Neural progenitor cell (in vitro differentiated cells): ENCODE measurements at regions not wholly inside any gene's neighbourhood (a gene's known extent, or its start where the extent isn't known, plus 50 kb on each side); places are given as distances from the start of the nearest gene placed in this dataset.

Experiments
- DNase-seq: peaks from one replicate; pipeline ENCODE4 v3.0.0-alpha.2; 2016; ENCODE audit warnings: low spot score
- H2AFZ ChIP-seq: fragments of 200-600 bp; sonication (generic); replicated peaks from 2 replicates; pipeline ENCODE4 v1.6.1; 2016; ENCODE audit warnings: antibody characterized with exemption
- H3F3A ChIP-seq: fragments of 200-600 bp; sonication (generic); 2 replicates; pipeline ENCODE4 v1.6.1; 2016; ENCODE audit warnings: antibody characterized with exemption, low read depth
- H3K27ac ChIP-seq: fragments of 200-600 bp; sonication (generic); 2 replicates; pipeline ENCODE4 v1.5.1; 2016; ENCODE audit warnings: mild to moderate bottlenecking
- H3K27me3 ChIP-seq: fragments of 200-600 bp; sonication (generic); 2 replicates; pipeline ENCODE4 v1.6.1; 2016; ENCODE audit warnings: mild to moderate bottlenecking, moderate library complexity
- H3K36me3 ChIP-seq: fragments of 200-600 bp; sonication (generic); 2 replicates; pipeline ENCODE4 v1.5.1; 2016
- H3K4me1 ChIP-seq: fragments of 200-600 bp; sonication (generic); 2 replicates; pipeline ENCODE4 v1.6.1; 2016; ENCODE audit warnings: mixed run types
- H3K4me2 ChIP-seq: fragments of 200-600 bp; sonication (generic); 2 replicates; pipeline ENCODE4 v1.6.1; 2016
- H3K4me3 ChIP-seq: fragments of 200-600 bp; sonication (generic); 2 replicates; pipeline ENCODE4 v1.5.1; 2016
- H3K79me2 ChIP-seq: fragments of 200-600 bp; sonication (generic); 2 replicates; pipeline ENCODE4 v1.6.1; 2016; ENCODE audit warnings: low read depth
- H3K9ac ChIP-seq: fragments of 200-600 bp; sonication (generic); 2 replicates; pipeline ENCODE4 v1.6.1; 2016
- H3K9me3 ChIP-seq: fragments of 200-600 bp; sonication (generic); 2 replicates; pipeline ENCODE4 v1.5.1; 2016; ENCODE audit warnings: low read depth
- H4K20me1 ChIP-seq: fragments of 200-600 bp; sonication (generic); 2 replicates; pipeline ENCODE4 v1.6.1; 2016; ENCODE audit warnings: low read depth
- H3K27ac Mint-ChIP-seq: 3 replicates; pipeline ENCODE4 v1.8.0; 2021; ENCODE audit warnings: mixed read lengths
- H3K27me3 Mint-ChIP-seq: 2 replicates; pipeline ENCODE4 v1.8.0; 2022; ENCODE audit warnings: low read depth, mild to moderate bottlenecking, inconsistent platforms, moderate library complexity, mixed read lengths; ENCODE audit not compliant: insufficient read depth
- H3K36me3 Mint-ChIP-seq: 3 replicates; pipeline ENCODE4 v1.8.0; 2021; ENCODE audit warnings: mixed read lengths
- H3K4me1 Mint-ChIP-seq: 3 replicates; pipeline ENCODE4 v1.8.0; 2021; ENCODE audit warnings: mixed read lengths
- H3K4me3 Mint-ChIP-seq: 3 replicates; pipeline ENCODE4 v1.8.0; 2021; ENCODE audit warnings: mild to moderate bottlenecking, moderate library complexity, mixed read lengths
- H3K9me3 Mint-ChIP-seq: 3 replicates; pipeline ENCODE4 v1.8.0; 2020; ENCODE audit warnings: mixed read lengths
- EZH2 ChIP-seq: fragments of 200-600 bp; sonication (generic); IDR thresholded peaks from 2 replicates; pipeline ENCODE4 v1.6.1; 2017; ENCODE audit warnings: antibody characterized with exemption, mild to moderate bottlenecking, moderate library complexity
- EZH2phosphoT487 ChIP-seq: fragments of 200-600 bp; sonication (generic); IDR thresholded peaks from 2 replicates; pipeline ENCODE4 v1.6.1; 2017; ENCODE audit warnings: antibody characterized with exemption
- TF ChIP-seq, protein P1 (sequence below): fragments of 200-600 bp; sonication (generic); IDR thresholded peaks from 2 replicates; pipeline ENCODE4 v1.5.1; 2017; ENCODE audit warnings: antibody characterized with exemption, mild to moderate bottlenecking

- H3K9ac ChIP-seq, result no peak overlapping the region
- no peaks in the 10 kb centered on the region for H3K79me2 ChIP-seq
- DNase-seq, result no peak
- peaks cover 10% of the 10 kb centered on the region for H3K9me3 ChIP-seq
- H3K27ac ChIP-seq, result no peak overlapping the region
- no peaks in the 10 kb centered on the region for H3K27me3 ChIP-seq
- H2AFZ ChIP-seq, result no peak overlapping the region
- Mint-ChIP-seq H3K4me3 (no peak overlapping the region), H3K4me1 (no peaks in the 10 kb centered on the region), H3K27ac (no peak overlapping the region), H3K27me3 (no peaks in the 10 kb centered on the region), H3K36me3 (no peaks in the 10 kb centered on the region), H3K9me3 (no peaks in the 10 kb centered on the region)
- H3K4me1 ChIP-seq, result no peaks in the 10 kb centered on the region
- no peaks in the 10 kb centered on the region for H4K20me1 ChIP-seq
- H3K36me3 ChIP-seq, result no peaks in the 10 kb centered on the region
- H3K4me3 ChIP-seq, result no peak overlapping the region
- no peak overlapping the region for H3K4me2 ChIP-seq
- no peaks in the 10 kb centered on the region for H3F3A ChIP-seq
- TF ChIP-seq EZH2 (no peak), EZH2phosphoT487 (no peak)
- TF ChIP-seq, protein P1, sequence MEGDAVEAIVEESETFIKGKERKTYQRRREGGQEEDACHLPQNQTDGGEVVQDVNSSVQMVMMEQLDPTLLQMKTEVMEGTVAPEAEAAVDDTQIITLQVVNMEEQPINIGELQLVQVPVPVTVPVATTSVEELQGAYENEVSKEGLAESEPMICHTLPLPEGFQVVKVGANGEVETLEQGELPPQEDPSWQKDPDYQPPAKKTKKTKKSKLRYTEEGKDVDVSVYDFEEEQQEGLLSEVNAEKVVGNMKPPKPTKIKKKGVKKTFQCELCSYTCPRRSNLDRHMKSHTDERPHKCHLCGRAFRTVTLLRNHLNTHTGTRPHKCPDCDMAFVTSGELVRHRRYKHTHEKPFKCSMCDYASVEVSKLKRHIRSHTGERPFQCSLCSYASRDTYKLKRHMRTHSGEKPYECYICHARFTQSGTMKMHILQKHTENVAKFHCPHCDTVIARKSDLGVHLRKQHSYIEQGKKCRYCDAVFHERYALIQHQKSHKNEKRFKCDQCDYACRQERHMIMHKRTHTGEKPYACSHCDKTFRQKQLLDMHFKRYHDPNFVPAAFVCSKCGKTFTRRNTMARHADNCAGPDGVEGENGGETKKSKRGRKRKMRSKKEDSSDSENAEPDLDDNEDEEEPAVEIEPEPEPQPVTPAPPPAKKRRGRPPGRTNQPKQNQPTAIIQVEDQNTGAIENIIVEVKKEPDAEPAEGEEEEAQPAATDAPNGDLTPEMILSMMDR, result no peak
Measured at GRCh38 chr5:45826055-45826454, 129.9 kb upstream of the HCN1 start.

GRCh38 chr5:45800331-45800730, 104.2 kb upstream of the HCN1 start:
- H3K4me3 ChIP-seq, result no peak overlapping the region
- H3K27ac ChIP-seq, result no peak overlapping the region

GRCh38 chr5:45799388-45799787, 103.2 kb upstream of the HCN1 start:
- H3K9ac ChIP-seq, result no peak overlapping the region
- Mint-ChIP-seq H3K9me3 (peaks cover 9% of the 10 kb centered on the region), H3K4me1 (no peaks in the 10 kb centered on the region), H3K36me3 (no peaks in the 10 kb centered on the region), H3K27me3 (peaks cover 2% of the 10 kb centered on the region), H3K27ac (no peak overlapping the region), H3K4me3 (no peak overlapping the region)
- no peaks in the 10 kb centered on the region for H3K36me3 ChIP-seq
- no peak overlapping the region for H3K4me3 ChIP-seq
- no peak for DNase-seq
- H3K4me1 ChIP-seq, result no peaks in the 10 kb centered on the region
- H4K20me1 ChIP-seq, result no peaks in the 10 kb centered on the region
- no peaks in the 10 kb centered on the region for H3K27me3 ChIP-seq
- TF ChIP-seq, protein P1, result no peak
- TF ChIP-seq EZH2 (no peak), EZH2phosphoT487 (no peak)
- no peaks in the 10 kb centered on the region for H3K79me2 ChIP-seq
- H3K9me3 ChIP-seq, result peaks cover 10% of the 10 kb centered on the region
- H3K27ac ChIP-seq, result no peak overlapping the region
- H2AFZ ChIP-seq, result no peak overlapping the region
- no peaks in the 10 kb centered on the region for H3F3A ChIP-seq
- H3K4me2 ChIP-seq, result no peak overlapping the region

More at GRCh38 chr5:45800331-45800730, 104.2 kb upstream of the HCN1 start:
- no peak for DNase-seq
- no peak for TF ChIP-seq EZH2phosphoT487
- TF ChIP-seq, protein P1, result no peak
- no peak for TF ChIP-seq EZH2
- Mint-ChIP-seq H3K27ac (no peak overlapping the region), H3K4me1 (no peaks in the 10 kb centered on the region), H3K27me3 (peaks cover 2% of the 10 kb centered on the region), H3K36me3 (no peaks in the 10 kb centered on the region), H3K9me3 (peaks cover 9% of the 10 kb centered on the region), H3K4me3 (no peak overlapping the region)
- no peaks in the 10 kb centered on the region for H3F3A ChIP-seq
- no peak overlapping the region for H3K9ac ChIP-seq
- peaks cover 10% of the 10 kb centered on the region for H3K9me3 ChIP-seq
- H4K20me1 ChIP-seq, result no peaks in the 10 kb centered on the region
- no peak overlapping the region for H2AFZ ChIP-seq
- no peaks in the 10 kb centered on the region for H3K4me1 ChIP-seq
- H3K36me3 ChIP-seq, result no peaks in the 10 kb centered on the region
- no peaks in the 10 kb centered on the region for H3K79me2 ChIP-seq
- H3K27me3 ChIP-seq, result no peaks in the 10 kb centered on the region
- H3K4me2 ChIP-seq, result no peak overlapping the region
